OCI-LY1 (cell line): ENCODE measurements at regions not wholly inside any gene's neighbourhood (a gene's known extent, or its start where the extent isn't known, plus 50 kb on each side); places are given as distances from the start of the nearest gene placed in this dataset.

ENCODE experiments used
- H2AFZ ChIP-seq: fragments of 200-600 bp; sonication (generic), shearing (Covaris generic); 2 replicates; pipeline ENCODE4 v1.6.0; 2014; ENCODE audit warnings: antibody characterized with exemption, mild to moderate bottlenecking, low read length
- H3F3A ChIP-seq: fragments of 200-600 bp; sonication (generic), shearing (Covaris generic); 2 replicates; pipeline ENCODE4 v1.6.0; 2014; ENCODE audit warnings: mild to moderate bottlenecking, antibody characterized with exemption, low read length, moderate library complexity; ENCODE audit not compliant: insufficient read depth
- H3K27ac ChIP-seq: fragments of 200-600 bp; sonication (generic); 2 replicates; pipeline ENCODE4 v1.5.1; 2014; ENCODE audit warnings: low read length, mixed run types, mild to moderate bottlenecking, low read depth; ENCODE audit not compliant: poor library complexity, severe bottlenecking
- H3K27me3 ChIP-seq: fragments of 200-600 bp; sonication (generic); 2 replicates; pipeline ENCODE4 v1.6.0; 2014; ENCODE audit warnings: antibody characterized with exemption, mild to moderate bottlenecking, low read length, moderate library complexity; ENCODE audit not compliant: insufficient read depth
- H3K36me3 ChIP-seq: fragments of 200-600 bp; sonication (generic); 2 replicates; pipeline ENCODE4 v1.6.1; 2014; ENCODE audit warnings: mild to moderate bottlenecking, antibody characterized with exemption, low read length, moderate library complexity, mixed read lengths; ENCODE audit not compliant: insufficient read depth
- H3K4me1 ChIP-seq: fragments of 200-600 bp; sonication (generic); 2 replicates; pipeline ENCODE4 v1.5.1; 2014; ENCODE audit warnings: mild to moderate bottlenecking, low read length, moderate library complexity; ENCODE audit not compliant: insufficient read depth, severe bottlenecking
- H3K4me2 ChIP-seq: fragments of 200-600 bp; sonication (generic), shearing (Covaris generic); 2 replicates; pipeline ENCODE4 v1.6.1; 2014; ENCODE audit warnings: low read length
- H3K4me3 ChIP-seq: fragments of 200-600 bp; sonication (generic); 2 replicates; pipeline ENCODE4 v1.5.1; 2014; ENCODE audit warnings: low read length, low read depth, mild to moderate bottlenecking, mixed read lengths; ENCODE audit not compliant: poor library complexity, severe bottlenecking
- H3K79me2 ChIP-seq: fragments of 200-600 bp; shearing (Covaris generic); 2 replicates; pipeline ENCODE4 v1.6.1; 2016; ENCODE audit warnings: mixed run types, low read length, mixed read lengths; ENCODE audit not compliant: insufficient read depth
- H3K9ac ChIP-seq: fragments of 200-600 bp; sonication (generic), shearing (Covaris generic); 2 replicates; pipeline ENCODE4 v1.6.1; 2014; ENCODE audit warnings: mild to moderate bottlenecking, low read length, mixed read lengths
- H3K9me2 ChIP-seq: fragments of 200-600 bp; sonication (generic), shearing (Covaris generic); 2 replicates; pipeline ENCODE4 v1.6.1; 2014; ENCODE audit warnings: low read depth, mild to moderate bottlenecking, low read length, mixed read lengths
- H3K9me3 ChIP-seq: fragments of 200-600 bp; shearing (Covaris generic); 2 replicates; pipeline ENCODE4 v1.6.1; 2014; ENCODE audit warnings: low read length, mixed read lengths
- H4K20me1 ChIP-seq: fragments of 200-600 bp; sonication (generic), shearing (Covaris generic); 2 replicates; pipeline ENCODE4 v1.6.0; 2016; ENCODE audit warnings: mild to moderate bottlenecking, low read length; ENCODE audit not compliant: insufficient read depth
- EZH2 ChIP-seq: fragments of 200-600 bp; sonication (generic), shearing (Covaris generic); IDR thresholded peaks from 2 replicates; pipeline ENCODE4 v1.8.0; 2017; ENCODE audit warnings: borderline replicate concordance, mixed run types, mild to moderate bottlenecking, antibody characterized with exemption, low read length, moderate library complexity, mixed read lengths
- TF ChIP-seq, protein P1 (sequence below): fragments of 200-600 bp; sonication (generic), shearing (Covaris generic); IDR thresholded peaks from 2 replicates; pipeline ENCODE4 v1.5.1; 2017; ENCODE audit warnings: mild to moderate bottlenecking, antibody characterized with exemption, low read length, moderate library complexity, mixed read lengths

DNA sequence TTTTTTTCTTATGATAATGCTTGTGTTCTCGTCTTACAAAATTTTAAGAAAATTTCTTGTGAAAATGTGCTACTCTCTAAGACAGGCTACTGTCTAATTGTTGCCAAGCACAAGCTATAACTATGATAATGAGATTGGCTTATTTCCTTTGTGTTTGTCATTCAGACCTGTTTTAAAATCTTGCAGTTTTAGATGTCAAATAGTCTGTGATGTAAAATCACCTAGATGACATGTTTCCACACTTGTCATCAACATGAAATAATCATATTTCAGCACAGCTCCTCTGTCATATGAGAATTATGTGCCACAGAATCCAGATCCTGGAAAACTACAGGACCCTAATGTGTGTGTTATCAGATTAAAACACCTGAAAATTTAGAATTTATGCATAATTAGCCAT, 539.7 kb downstream of the USP25 start:
- Histone ChIP-seq H3F3A (no peaks in the 10 kb centered on the region), H3K4me3 (no peak overlapping the region), H3K9ac (no peak overlapping the region), H3K9me3 (no peaks in the 10 kb centered on the region), H3K27me3 (no peaks in the 10 kb centered on the region), H3K4me1 (no peaks in the 10 kb centered on the region), H4K20me1 (no peaks in the 10 kb centered on the region), H3K9me2 (no peaks in the 10 kb centered on the region), H2AFZ (no peak overlapping the region), H3K4me2 (no peak overlapping the region), H3K79me2 (no peaks in the 10 kb centered on the region), H3K27ac (no peak overlapping the region), H3K36me3 (no peaks in the 10 kb centered on the region)
- TF ChIP-seq, protein P1, sequence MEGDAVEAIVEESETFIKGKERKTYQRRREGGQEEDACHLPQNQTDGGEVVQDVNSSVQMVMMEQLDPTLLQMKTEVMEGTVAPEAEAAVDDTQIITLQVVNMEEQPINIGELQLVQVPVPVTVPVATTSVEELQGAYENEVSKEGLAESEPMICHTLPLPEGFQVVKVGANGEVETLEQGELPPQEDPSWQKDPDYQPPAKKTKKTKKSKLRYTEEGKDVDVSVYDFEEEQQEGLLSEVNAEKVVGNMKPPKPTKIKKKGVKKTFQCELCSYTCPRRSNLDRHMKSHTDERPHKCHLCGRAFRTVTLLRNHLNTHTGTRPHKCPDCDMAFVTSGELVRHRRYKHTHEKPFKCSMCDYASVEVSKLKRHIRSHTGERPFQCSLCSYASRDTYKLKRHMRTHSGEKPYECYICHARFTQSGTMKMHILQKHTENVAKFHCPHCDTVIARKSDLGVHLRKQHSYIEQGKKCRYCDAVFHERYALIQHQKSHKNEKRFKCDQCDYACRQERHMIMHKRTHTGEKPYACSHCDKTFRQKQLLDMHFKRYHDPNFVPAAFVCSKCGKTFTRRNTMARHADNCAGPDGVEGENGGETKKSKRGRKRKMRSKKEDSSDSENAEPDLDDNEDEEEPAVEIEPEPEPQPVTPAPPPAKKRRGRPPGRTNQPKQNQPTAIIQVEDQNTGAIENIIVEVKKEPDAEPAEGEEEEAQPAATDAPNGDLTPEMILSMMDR, result no peak
- TF ChIP-seq EZH2, result no peak

- H2AFZ ChIP-seq, result no peak overlapping the region
- H3K4me3 ChIP-seq, result no peak overlapping the region
Measured at GRCh38 chr21:16279731-16280581, 550.2 kb downstream of the USP25 start.

DNA sequence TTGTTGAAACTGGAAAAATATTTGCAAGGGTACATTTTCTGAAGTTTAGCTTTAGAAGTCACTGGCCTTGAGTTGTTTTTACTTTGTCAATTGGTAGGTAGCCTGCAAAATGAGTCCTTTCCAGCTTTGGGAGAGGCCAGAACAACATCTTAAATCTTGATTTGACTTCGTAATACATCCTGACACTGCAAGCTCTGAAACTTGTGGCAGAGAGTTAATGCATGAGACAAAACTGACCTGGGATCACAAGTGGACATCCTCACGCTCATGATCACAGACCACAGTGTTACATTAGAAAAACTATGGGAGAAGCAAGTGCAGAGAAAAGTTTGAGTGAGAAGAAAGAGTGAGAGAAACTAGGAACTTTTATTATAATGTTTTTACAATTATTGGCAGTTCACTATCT, 550.9 kb downstream of the USP25 start:
- H3K4me3 ChIP-seq, result no peak overlapping the region
- H3F3A ChIP-seq, result no peaks in the 10 kb centered on the region
- no peak overlapping the region for H3K4me2 ChIP-seq
- no peaks in the 10 kb centered on the region for H3K4me1 ChIP-seq
- H3K79me2 ChIP-seq, result no peaks in the 10 kb centered on the region
- H3K9me3 ChIP-seq, result no peaks in the 10 kb centered on the region
- no peaks in the 10 kb centered on the region for H3K36me3 ChIP-seq
- TF ChIP-seq, protein P1, result no peak
- TF ChIP-seq EZH2, result no peak
- H3K9ac ChIP-seq, result no peak overlapping the region
- no peaks in the 10 kb centered on the region for H3K27me3 ChIP-seq
- H3K9me2 ChIP-seq, result no peaks in the 10 kb centered on the region
- no peaks in the 10 kb centered on the region for H4K20me1 ChIP-seq
- no peak overlapping the region for H3K27ac ChIP-seq
- no peak overlapping the region for H2AFZ ChIP-seq

More at GRCh38 chr21:16279731-16280581, 550.2 kb downstream of the USP25 start:
- Histone ChIP-seq H3F3A (no peaks in the 10 kb centered on the region), H3K9me2 (no peaks in the 10 kb centered on the region), H3K9ac (no peak overlapping the region), H3K36me3 (no peaks in the 10 kb centered on the region), H3K4me1 (no peaks in the 10 kb centered on the region), H3K79me2 (no peaks in the 10 kb centered on the region), H3K4me2 (no peak overlapping the region), H4K20me1 (no peaks in the 10 kb centered on the region), H3K27ac (no peak overlapping the region), H3K9me3 (no peaks in the 10 kb centered on the region), H3K27me3 (no peaks in the 10 kb centered on the region)
- TF ChIP-seq, protein P1, result no peak
- TF ChIP-seq EZH2, result no peak
